Endothelial cell of umbilical vein (primary cell): ENCODE measurements at regions not wholly inside any gene's neighbourhood (a gene's known extent, or its start where the extent isn't known, plus 50 kb on each side); places are given as distances from the start of the nearest gene placed in this dataset.

Source experiments
- BruUV-seq: library from RNA; stranded (reverse); fragments of 400-500 nt; replicated peaks from 2 replicates; lab custom pipeline; 2021; lab: Mats Ljungman, UMichigan
- CTCF ChIA-PET: fragments of 300-600, 350-600 bp; sonication (Branson Sonifier 250); formaldehyde crosslinking; loops from one replicate; lab custom pipeline; 2021; ENCODE audit warnings: antibody characterized with exemption, inconsistent platforms; lab: Charles Lee
- POLR2A ChIA-PET: fragments of 300-600, 350-600 bp; sonication (Branson Sonifier 250); formaldehyde crosslinking; loops from one replicate; lab custom pipeline; 2021; ENCODE audit warnings: antibody characterized with exemption, inconsistent platforms; lab: Charles Lee
- DNase-seq: peaks from one replicate; pipeline ENCODE4 v3.0.0-alpha.2; 2011; ENCODE audit warnings: low read depth, low spot score
- FAIRE-seq: peaks from 2 replicates; lab custom pipeline; 2011; peaks lifted over from hg19 to GRCh38; lab: Jason Lieb, UNC
- H2AFZ ChIP-seq: 2 replicates; pipeline ENCODE4 v1.6.0; 2012; ENCODE audit warnings: low read depth, low read length, control low read depth, inconsistent platforms
- H3K27ac ChIP-seq: 2 replicates; pipeline ENCODE4 v1.5.1; 2011; ENCODE audit warnings: low read depth, mild to moderate bottlenecking, control low read depth, low read length, moderate library complexity; ENCODE audit not compliant: insufficient read depth
- H3K27me3 ChIP-seq, 2 experiments: 2 replicates each; pipeline versions ENCODE4 v1.6.0 to v1.6.1; 2011; ENCODE audit warnings: low read length in 2 of 2, mixed read lengths in 1 of 2; ENCODE audit not compliant: control insufficient read depth in 2 of 2, insufficient read depth in 2 of 2
- H3K36me3 ChIP-seq, 2 experiments: 2 replicates in 1 of 2; 3 replicates in 1 of 2; pipeline ENCODE4 v1.5.1; 2011; ENCODE audit warnings: low read length in 2 of 2, mild to moderate bottlenecking in 1 of 2, moderate library complexity in 1 of 2; ENCODE audit not compliant: control insufficient read depth in 2 of 2, insufficient read depth in 2 of 2; ENCODE audit errors: extremely low read depth in 1 of 2
- H3K4me1 ChIP-seq: 3 replicates; pipeline ENCODE4 v1.5.1; 2011; ENCODE audit warnings: mild to moderate bottlenecking, low read length; ENCODE audit not compliant: control insufficient read depth, insufficient read depth; ENCODE audit errors: extremely low read depth
- H3K4me2 ChIP-seq: 2 replicates; pipeline ENCODE4 v1.6.1; 2011; ENCODE audit warnings: low read length, control low read depth, mixed read lengths; ENCODE audit not compliant: insufficient read depth
- H3K4me3 ChIP-seq, 3 experiments: fragments of 200-600 bp in 1 of 3; sonication (generic), shearing (Covaris generic) in 1 of 3; replicated peaks in 1 of 3; 2 replicates each; pipeline ENCODE4 v1.5.1; 2011 to 2016; ENCODE audit warnings: control low read depth in 3 of 3, low read length in 3 of 3, mild to moderate bottlenecking in 2 of 3, inconsistent platforms in 1 of 3, low read depth in 1 of 3, moderate library complexity in 1 of 3; ENCODE audit not compliant: insufficient read depth in 1 of 3
- H3K79me2 ChIP-seq: 2 replicates; pipeline ENCODE4 v1.6.0; 2012; ENCODE audit warnings: low read length, inconsistent platforms; ENCODE audit not compliant: control insufficient read depth, insufficient read depth
- H3K9ac ChIP-seq: replicated peaks from 2 replicates; pipeline ENCODE3; 2011; ENCODE audit warnings: low read length, control low read depth; ENCODE audit not compliant: insufficient read depth; ENCODE audit errors: extremely low read depth
- H3K9me1 ChIP-seq: replicated peaks from 3 replicates; pipeline ENCODE4 v1.6.0; 2011; ENCODE audit warnings: mild to moderate bottlenecking, low read length; ENCODE audit not compliant: control insufficient read depth, insufficient read depth; ENCODE audit errors: extremely low read depth
- H3K9me3 ChIP-seq: replicated peaks from 2 replicates; pipeline ENCODE4 v1.5.1; 2012; ENCODE audit warnings: low read length, inconsistent platforms; ENCODE audit not compliant: control insufficient read depth, insufficient read depth
- H4K20me1 ChIP-seq: replicated peaks from 2 replicates; pipeline ENCODE3; 2011; ENCODE audit warnings: mild to moderate bottlenecking, low read length; ENCODE audit not compliant: control insufficient read depth, insufficient read depth; ENCODE audit errors: extremely low read depth
- EZH2 ChIP-seq: IDR thresholded peaks from 2 replicates; pipeline ENCODE4 v1.6.1; 2012; ENCODE audit warnings: borderline replicate concordance, low read depth, mild to moderate bottlenecking, moderate library complexity, low read length, inconsistent platforms; ENCODE audit not compliant: severe bottlenecking
- FOS ChIP-seq: IDR thresholded peaks from 2 replicates; pipeline ENCODE4 v1.6.1; 2011; ENCODE audit warnings: mild to moderate bottlenecking, low read length, moderate library complexity, borderline replicate concordance; ENCODE audit not compliant: insufficient read depth
- GATA2 ChIP-seq: IDR thresholded peaks from 2 replicates; pipeline ENCODE4 v1.7.0; 2011; ENCODE audit warnings: low read depth, mild to moderate bottlenecking, moderate library complexity, mixed read lengths, low read length; ENCODE audit not compliant: insufficient read length, insufficient read depth
- JUN ChIP-seq: IDR thresholded peaks from 2 replicates; pipeline ENCODE4 v1.6.1; 2011; ENCODE audit warnings: borderline replicate concordance, low read depth; ENCODE audit not compliant: insufficient read length, insufficient read depth
- MYC ChIP-seq: IDR thresholded peaks from one replicate; pipeline ENCODE4 v1.6.1; 2011; ENCODE audit warnings: mild to moderate bottlenecking, low read depth, low read length
- POLR2A ChIP-seq: IDR thresholded peaks from 2 replicates; pipeline ENCODE4 v1.6.1; 2012; ENCODE audit warnings: low read depth, mild to moderate bottlenecking, control low read depth, low read length
- POLR2AphosphoS5 ChIP-seq: IDR thresholded peaks from 2 replicates; pipeline ENCODE4 v1.6.1; 2012; ENCODE audit warnings: low read depth, mild to moderate bottlenecking, control low read depth, low read length, moderate library complexity; ENCODE audit not compliant: insufficient read depth
- dilution Hi-C: fragments of 300-500 bp; cut with MboI; formaldehyde crosslinking; loops from one replicate; pipeline ENCODE4 v1.15.0; 2019; ENCODE audit warnings: low sequenced_read_pairs; ENCODE audit not compliant: extremely low pct_ligation_motif_present
- intact Hi-C: fragments of 100-400 bp; cut with micrococcal nuclease; formaldehyde crosslinking; loops from one replicate; pipeline ENCODE4 v1.10.0; 2022
- TF ChIP-seq, protein P1 (sequence below), 2 donors: IDR thresholded peaks; 1 replicate in 1 of 2; 2 replicates in 1 of 2; pipeline ENCODE4 v1.5.1; 2011; ENCODE audit warnings: low read length in 2 of 2, mild to moderate bottlenecking in 2 of 2, moderate library complexity in 2 of 2, control low read depth in 1 of 2, inconsistent platforms in 1 of 2, low read depth in 1 of 2; ENCODE audit not compliant: insufficient read depth in 1 of 2; ENCODE audit errors: extremely low read depth in 1 of 2
- TF ChIP-seq, protein P2 (sequence below): IDR thresholded peaks from 2 replicates; pipeline ENCODE4 v1.6.1; 2011; ENCODE audit not compliant: insufficient read depth, insufficient read length

DNA sequence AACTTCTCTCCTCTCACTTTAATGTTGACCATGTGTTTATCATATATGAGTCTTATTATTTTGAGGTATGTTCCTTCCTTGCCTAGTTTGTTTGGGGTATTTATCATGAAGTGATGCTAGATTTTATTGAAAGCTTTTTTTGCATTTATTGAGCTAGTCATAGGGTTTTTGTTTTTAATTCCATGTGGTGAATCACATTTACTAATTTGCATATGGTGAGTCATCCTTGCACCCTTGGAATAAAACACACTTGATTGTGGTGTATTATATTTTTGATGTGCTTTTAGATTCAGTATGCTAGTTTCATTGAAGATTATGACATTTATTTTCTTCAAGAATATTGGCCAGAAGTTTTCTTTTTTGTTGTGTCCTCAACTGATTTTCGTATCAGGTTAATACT lies 464.6 kb downstream of the PCDH18 start:
- ChIA-PET POLR2A (no interaction called here), CTCF (no interaction called here)
- no peaks in the 10 kb centered on the region for H3K4me1 ChIP-seq
- H2AFZ ChIP-seq = no peak overlapping the region
- no peak overlapping the region for H3K9ac ChIP-seq
- TF ChIP-seq, protein P1, sequence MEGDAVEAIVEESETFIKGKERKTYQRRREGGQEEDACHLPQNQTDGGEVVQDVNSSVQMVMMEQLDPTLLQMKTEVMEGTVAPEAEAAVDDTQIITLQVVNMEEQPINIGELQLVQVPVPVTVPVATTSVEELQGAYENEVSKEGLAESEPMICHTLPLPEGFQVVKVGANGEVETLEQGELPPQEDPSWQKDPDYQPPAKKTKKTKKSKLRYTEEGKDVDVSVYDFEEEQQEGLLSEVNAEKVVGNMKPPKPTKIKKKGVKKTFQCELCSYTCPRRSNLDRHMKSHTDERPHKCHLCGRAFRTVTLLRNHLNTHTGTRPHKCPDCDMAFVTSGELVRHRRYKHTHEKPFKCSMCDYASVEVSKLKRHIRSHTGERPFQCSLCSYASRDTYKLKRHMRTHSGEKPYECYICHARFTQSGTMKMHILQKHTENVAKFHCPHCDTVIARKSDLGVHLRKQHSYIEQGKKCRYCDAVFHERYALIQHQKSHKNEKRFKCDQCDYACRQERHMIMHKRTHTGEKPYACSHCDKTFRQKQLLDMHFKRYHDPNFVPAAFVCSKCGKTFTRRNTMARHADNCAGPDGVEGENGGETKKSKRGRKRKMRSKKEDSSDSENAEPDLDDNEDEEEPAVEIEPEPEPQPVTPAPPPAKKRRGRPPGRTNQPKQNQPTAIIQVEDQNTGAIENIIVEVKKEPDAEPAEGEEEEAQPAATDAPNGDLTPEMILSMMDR (IDR thresholded peaks at IDR 0.05; ENCODE audit: extremely low read depth in 1 of 2, insufficient read depth in 1 of 2, low read depth in 1 of 2, low read length in 2 of 2) = no peak
- TF ChIP-seq POLR2AphosphoS5 (no peak), JUN (no peak), MYC (no peak), GATA2 (no peak), FOS (no peak), EZH2 (no peak), POLR2A (no peak)
- TF ChIP-seq, protein P2, sequence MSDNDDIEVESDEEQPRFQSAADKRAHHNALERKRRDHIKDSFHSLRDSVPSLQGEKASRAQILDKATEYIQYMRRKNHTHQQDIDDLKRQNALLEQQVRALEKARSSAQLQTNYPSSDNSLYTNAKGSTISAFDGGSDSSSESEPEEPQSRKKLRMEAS = no peak
- dilution Hi-C loops (no loop called here), intact Hi-C loops (no loop called here)
- H3K79me2 ChIP-seq = no peaks in the 10 kb centered on the region
- DNase-seq (no peak), FAIRE-seq (no peak)
- H3K4me3 ChIP-seq = no peak overlapping the region
- no peak overlapping the region for H3K27ac ChIP-seq
- no peaks in the 10 kb centered on the region for H4K20me1 ChIP-seq
- H3K36me3 ChIP-seq = no peaks in the 10 kb centered on the region
- BruUV-seq = no TSS peak
- no peaks in the 10 kb centered on the region for H3K9me3 ChIP-seq
- H3K4me2 ChIP-seq = no peak overlapping the region
- no peaks in the 10 kb centered on the region for H3K27me3 ChIP-seq
- no peaks in the 10 kb centered on the region for H3K9me1 ChIP-seq
